SIG-M5 (cell line): ENCODE measurements at regions not wholly inside any gene's neighbourhood (a gene's known extent, or its start where the extent isn't known, plus 50 kb on each side); places are given as distances from the start of the nearest gene placed in this dataset.
"Not testable (repeated sequence)": the region's sequence is repeated elsewhere in the genome, so short reads cannot be mapped to it uniquely, and the experiment has no call there.

Experiments
- DNase-seq: peaks from one replicate; lab custom pipeline; 2025; lab: John Stamatoyannopoulos, UW

DNA sequence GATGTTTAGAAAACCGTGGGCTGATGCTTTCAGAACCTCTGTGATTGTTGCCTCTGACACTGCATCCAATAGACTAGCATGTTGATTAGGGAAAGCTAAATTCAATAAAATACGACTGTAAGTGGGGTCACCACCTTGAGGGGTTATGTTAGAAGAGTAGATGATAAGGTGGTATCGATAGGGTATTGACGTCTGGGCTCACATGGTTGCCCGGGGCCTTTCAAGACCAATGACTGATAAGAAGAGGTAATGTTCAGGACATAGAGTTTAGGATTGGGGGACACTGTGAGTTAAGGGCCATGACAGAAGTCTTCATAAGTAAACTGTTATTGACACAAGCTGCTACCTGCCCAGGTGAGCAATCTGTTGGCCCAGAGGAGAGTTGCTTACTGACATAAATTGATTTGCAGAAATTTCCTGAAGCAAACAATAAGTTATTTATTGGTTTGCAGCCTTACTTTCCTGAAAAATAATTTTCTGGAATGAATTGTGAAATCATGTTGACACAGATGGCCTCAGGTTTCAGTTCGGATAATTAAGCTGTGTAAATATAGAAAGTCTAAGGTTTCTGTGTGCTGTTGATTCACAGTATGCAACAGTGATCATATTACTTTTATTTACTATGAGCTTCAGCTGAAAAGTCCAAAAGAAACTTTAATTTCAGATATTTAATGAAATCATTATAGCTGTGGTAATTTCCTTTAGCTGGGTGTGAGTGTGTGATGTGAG is 289.9 kb upstream of the PRSS16 start:
- DNase-seq, result not testable (repeated sequence)

DNA sequence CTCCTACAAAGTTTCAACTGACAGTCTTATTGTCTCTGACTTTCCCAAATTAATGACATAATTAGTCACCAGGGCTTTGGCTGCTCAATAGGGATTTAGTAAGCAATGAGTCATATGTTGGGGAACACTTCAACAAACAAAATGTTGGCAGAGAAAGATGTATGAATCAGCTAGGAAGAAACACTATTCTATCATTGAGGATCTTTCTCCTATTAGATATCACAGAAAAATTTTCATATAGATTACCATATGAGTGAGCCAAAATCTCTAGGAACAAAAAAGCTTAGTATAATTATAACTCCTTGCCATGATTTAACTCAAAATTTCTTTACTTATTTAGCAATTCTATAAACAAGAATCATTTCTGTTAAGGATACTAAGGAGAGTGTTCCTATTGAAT is 286.3 kb upstream of the PRSS16 start:
- not testable (repeated sequence) for DNase-seq

DNA sequence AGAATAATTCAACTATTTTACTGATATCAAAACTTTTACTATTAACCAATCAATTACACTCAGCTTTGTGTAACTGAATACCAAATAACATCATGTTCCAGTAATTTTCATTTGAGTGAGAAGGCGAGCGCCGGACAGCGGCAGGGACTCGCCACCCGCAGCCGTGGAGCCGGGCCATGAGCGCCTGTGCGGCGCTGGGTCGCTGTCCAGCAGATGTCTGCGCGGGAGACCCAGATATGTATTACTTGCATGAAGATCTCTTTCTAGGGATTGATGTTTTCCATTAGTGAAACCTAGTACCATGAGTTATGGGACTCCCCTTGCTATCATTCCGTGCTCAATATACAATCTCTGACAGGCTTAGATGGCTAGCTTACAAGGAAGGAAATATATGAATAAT is 245.1 kb upstream of the PRSS16 start:
- DNase-seq, result no peak

DNA sequence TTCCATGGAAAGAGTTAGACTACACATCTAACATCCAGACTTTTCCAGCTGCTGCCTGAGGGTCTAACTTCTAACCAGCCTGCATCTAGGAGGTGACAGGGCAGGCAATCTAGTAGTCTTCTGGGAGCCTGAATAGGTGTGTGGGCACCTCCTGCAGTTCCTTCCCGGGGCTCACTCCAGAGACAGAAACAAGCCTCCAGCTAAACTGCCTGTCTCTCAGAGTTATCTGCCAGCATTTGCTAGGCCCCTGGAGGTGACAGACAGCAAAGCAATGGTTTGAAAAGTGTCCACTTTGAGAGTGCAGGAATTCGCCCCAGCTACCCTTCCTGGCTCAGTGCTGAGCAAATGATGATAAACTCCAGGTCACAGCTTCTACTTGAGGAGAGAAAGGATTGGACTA is 240.5 kb upstream of the PRSS16 start:
- DNase-seq, result no peak

DNA sequence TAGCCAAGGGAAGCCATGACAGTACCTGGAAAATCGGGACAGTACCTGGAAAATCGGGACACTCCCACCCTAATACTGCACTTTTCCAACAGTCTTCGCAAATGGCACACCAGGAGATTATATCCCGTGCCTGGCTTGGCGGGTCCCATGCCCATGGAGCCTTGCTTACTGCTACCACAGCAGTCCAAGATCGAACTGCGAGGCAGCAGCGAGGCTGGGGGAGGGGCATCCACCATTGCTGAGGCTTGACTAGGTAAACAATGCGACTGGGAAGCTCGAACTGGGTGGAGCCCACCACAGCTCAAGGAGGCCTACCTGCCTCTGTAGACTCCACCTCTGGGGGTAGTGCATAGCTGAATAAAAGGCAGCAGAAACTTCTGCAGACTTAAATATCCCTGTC is 238.9 kb upstream of the PRSS16 start:
- DNase-seq, result not testable (repeated sequence)

DNA sequence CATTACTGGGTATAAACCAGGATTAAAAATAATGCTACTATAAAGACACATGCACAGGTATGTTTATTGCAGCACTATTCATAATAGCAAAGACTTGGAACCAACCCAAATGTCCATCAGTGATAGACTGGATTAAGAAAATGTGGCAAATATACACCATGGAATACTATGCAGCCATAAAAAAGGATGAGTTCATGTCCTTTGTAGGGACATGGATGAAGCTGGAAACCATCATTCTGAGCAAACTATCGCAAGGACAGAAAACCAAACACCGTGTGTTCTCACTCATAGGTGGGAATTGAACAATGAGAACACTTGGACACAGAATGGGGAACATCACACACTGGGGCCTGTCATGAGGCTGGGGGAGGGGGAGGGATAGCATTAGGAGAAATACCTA is 233.4 kb upstream of the PRSS16 start:
- DNase-seq, result not testable (repeated sequence)

DNA sequence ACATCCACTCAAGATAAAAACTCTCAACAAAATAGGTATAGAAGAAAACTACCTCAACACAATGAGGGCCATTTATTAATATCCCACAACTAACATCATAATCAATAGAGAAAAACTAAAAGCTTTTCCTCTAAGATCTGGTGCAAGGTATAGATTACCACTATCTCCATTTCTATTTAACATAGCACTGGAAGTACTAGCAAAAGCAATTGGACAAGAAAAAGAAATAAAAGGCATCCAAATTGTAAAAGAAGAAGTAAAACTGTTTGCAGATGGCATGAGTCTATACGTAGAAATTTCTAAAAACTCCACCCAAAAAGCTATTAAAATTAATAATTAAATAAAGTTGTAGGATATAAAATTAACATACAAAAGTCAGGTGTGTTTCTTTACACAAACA is 230.8 kb upstream of the PRSS16 start:
- DNase-seq, result no peak

DNA sequence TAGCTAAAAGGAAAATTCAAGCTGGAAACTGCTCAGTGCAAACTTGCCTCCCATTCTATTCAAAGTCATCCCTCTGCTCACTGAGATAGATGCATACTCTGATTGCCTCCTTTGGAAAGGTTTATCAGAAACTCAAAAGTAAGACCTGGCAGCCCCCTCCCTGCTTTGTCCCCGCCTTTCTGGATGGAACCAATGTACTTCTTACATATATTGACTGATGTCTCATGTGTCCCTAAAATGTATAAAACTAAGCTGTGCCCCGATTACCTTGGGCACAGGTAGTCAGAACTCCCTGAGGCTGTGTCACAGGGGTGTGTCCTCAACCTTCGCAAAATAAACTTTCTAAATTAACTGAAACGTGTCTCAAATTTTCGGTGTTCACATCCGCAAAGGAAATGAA is 229.1 kb upstream of the PRSS16 start:
- DNase-seq, result not testable (repeated sequence)

DNA sequence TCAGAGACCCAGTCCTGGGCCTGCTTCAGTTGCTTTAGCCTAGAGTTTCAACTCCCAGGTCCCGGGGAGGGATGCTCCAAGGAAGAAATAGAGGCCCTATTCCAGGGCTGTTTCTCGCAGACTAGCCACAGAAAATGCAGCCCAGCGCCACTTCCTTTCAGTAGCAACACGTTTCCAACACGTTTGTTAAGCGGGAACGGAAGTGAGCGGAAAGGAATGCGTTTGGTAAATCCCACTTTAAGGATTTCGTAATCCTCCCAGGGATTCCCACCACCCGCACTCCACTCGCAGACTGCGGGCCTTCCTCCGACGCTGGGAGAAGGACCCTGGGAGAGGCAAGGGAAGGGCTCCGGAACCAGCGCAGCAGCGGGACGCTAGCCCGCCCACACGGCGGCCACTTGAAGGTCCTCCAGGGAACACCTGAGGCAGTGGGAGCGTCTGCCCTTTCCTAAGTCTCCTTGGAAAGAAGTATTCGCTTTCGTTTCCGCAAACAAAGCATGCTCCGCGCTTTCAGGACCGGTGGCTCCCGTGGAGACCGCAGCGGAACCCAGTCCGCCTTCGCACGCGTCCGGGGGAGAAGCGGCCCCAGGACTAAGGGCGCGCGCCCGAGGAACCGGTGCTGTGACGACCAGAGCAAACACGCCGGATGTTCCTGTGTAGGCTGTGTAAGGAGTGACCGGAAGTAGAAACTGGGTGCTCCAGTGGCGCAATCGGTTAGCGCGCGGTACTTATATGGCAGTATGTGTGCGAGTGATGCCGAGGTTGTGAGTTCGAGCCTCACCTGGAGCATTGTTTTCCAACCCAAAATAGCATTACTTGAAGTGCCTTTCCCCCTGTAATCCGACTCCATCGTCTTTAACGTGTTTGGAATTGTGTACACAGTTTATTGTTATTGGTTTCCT is 227.6 kb upstream of the PRSS16 start:
- no peak for DNase-seq

DNA sequence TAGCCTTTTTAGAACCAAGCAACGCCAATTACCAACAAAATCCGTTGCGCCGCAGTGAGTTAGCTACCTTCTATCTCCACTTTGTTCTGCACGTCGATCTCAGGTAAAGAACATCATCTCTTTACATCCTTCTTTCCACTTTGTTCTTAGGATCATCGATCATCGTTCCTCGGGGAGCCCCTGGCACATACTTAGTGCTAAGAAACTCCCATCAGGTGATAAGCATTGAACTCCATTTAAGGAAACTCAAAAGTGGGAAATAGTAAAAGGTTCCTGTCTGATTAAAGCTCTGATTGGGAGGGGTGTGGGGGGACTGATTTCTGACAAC is 227.0 kb upstream of the PRSS16 start:
- no peak for DNase-seq

DNA sequence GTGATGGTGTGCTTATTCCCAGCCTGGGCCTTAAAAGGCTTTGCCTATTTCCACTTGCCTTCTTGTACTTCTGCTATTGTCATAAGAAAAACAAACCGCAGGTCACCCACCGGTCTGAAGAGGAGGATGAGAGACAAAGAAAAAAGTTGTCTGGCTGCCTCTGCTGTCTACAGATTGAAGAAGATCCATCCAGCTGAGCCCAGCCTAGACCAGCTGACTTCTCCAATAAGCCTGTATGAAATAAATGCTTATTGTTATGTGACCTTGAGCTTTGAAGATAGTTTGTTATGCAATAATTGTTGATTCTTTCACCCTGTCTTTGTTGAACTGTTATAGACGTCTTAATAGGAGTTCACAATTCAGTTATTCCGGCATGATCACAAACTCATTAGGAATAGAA is 223.8 kb upstream of the PRSS16 start:
- no peak for DNase-seq

DNA sequence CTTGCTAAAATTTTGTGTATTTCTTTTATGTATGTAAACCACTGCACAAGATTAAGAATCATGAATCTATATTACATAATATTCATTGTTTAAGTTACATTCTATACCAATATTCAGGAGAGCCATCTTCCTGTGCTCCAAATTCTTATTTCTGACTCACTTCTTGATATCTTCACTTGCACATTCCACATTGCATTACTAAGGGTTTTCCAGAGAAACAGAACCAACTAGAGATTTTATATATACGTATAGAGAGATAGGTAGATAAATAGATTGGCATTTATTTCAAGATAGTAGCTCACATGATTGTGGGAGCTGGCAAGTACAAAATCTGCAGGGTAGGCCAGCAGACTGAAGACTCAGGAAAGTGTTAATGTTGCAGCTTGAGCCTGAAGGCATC is 222.2 kb upstream of the PRSS16 start:
- DNase-seq, result no peak

DNA sequence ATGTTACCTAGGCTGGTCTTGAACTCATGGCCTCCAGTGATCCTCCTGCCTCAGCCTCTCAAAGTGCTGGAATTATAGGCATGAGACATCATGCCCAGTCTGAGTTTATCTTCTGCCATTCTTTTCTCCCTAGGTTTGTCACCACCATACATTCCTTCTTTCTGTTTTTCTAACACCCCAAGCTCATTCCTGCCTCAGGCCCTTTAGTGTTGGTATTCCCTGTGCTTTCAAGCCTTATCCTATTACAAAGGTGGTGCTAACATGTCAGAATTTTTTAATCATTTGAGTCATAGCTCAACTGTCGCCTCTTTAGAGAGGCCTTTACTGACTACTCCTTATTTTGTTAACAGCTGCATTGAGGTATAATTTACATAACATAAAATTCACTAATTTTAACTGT is 221.1 kb upstream of the PRSS16 start:
- DNase-seq, result no peak

DNA sequence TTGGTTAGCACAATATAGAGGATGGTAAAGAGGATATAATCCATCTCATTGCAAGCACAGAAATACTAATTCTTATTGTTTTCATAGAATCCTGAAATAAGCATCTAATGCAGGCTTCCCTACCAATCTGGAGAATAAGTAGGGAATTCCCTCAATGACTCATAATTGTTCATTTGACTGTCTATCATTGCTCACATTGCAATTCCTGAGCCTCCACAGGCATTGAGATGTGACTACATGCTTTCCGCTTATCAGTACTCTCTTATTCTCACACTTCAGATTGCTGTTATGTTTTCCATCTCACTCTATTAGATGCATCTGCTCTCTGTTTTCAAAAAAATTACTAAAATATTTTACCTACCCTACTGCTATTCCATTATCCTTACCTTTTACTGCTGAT is 216.2 kb upstream of the PRSS16 start:
- DNase-seq, result no peak

DNA sequence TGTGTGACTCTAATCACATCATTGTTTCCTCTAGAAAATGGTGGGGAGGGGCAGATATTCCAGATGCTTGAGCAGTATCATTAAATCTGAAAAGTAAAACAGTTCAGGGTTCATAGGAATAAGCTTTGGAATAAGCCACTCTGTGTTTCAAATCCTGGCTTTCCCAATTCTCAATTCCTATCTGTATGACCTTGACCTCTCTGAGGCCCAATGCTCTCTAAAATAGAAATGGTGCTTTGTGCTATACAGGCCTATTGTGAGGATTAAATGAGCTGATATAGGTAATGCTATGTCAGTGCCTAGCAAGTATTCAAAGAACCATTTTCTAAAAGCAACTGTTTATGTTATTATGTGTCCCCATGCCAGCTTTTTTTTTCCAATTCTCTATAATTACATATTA is 209.0 kb upstream of the PRSS16 start:
- DNase-seq, result no peak

DNA sequence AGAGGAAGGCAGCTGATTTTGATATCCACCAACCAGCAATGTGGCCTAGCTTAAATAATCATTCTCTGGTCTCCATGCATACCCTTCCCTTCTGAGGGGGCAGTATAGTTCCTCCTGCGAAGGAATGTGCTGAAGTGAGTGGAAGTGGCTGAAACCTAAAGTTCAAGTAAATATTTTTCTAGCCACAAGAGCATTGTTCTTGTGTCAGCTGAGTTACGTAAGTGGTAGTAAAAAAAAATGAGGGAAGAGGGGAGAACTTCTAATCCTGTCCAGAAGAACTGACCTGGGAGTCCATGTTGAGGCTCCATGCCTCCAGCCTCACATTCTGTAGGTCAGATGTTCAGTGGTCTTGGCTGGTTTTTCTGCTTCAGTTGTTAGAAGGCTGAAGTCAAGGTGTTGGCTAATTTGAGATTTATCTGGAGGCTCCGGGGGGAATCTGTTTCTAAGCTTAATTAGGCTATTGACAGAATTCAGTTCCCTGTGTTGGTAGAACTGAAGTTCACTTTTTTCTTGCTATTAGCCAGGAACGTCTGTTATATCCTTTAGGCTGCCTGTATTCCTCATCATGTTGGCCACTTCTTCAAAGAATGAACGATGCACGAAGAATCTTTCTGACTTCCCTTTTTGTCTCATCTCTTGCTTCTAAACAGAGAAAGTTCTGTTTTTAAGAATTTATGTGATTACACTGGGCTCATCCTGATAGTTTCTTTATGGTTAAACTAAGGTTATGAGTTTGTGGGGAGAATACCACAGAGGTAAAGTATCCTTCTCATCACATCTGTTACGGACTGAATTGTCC is 207.1 kb upstream of the PRSS16 start:
- no peak for DNase-seq

DNA sequence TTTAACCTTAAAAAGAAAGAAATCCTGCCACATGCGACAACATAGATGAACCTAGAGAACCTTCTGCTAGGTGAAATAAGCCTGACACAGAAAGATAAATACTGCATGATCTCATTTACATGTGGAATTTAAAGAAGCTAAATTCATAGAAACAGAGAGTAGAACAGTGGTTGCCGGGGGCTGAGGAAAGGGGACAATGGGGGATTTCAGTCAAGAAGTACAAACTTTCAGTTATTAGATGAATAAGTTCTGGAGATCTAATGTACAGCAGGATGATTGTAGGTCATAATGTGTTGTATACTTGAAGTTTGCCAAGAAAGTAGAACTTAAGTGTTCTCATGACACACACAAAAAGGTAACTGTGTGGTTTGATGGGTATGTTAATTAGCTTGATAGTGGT is 204.3 kb upstream of the PRSS16 start:
- no peak for DNase-seq

DNA sequence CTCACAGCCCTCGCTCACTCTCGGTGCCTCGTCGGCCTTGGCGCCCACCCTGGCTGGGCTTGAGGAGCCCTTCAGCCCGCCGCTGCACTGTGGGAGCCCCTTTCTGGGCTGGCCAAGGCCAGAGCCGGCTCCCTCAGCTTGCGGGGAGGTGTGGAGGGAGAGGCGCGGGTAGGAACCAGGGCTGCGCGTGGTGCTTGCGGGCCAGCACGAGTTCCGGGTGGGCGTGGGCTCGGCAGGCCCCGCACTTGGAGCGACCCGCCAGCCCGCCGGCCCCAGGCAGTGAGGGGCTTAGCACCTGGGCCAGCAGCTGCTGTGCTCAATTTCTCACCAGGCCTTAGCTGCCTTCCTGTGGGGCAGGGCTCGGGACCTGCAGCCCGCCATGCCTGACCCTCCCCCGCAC is 202.4 kb upstream of the PRSS16 start:
- DNase-seq, result not testable (repeated sequence)

DNA sequence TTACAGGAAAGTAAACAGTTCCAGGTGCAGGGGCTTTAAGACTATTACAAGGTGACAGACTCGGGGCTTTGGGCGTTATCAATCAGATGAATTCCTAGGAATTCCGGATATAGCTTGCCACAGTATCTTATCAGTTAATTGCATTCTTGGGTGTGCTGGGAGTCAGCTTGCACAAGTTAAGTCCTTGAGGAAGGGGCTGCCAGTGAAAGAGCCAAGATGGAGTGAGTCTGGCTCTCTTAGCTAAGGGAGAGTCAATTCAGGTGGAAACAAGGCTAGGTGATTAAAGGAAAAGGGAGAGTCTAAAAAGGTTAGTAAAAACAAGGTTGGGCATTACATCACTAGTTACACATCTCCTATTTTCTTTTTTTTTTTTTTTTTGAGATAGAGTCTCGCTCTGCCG is 199.8 kb upstream of the PRSS16 start:
- not testable (repeated sequence) for DNase-seq

DNA sequence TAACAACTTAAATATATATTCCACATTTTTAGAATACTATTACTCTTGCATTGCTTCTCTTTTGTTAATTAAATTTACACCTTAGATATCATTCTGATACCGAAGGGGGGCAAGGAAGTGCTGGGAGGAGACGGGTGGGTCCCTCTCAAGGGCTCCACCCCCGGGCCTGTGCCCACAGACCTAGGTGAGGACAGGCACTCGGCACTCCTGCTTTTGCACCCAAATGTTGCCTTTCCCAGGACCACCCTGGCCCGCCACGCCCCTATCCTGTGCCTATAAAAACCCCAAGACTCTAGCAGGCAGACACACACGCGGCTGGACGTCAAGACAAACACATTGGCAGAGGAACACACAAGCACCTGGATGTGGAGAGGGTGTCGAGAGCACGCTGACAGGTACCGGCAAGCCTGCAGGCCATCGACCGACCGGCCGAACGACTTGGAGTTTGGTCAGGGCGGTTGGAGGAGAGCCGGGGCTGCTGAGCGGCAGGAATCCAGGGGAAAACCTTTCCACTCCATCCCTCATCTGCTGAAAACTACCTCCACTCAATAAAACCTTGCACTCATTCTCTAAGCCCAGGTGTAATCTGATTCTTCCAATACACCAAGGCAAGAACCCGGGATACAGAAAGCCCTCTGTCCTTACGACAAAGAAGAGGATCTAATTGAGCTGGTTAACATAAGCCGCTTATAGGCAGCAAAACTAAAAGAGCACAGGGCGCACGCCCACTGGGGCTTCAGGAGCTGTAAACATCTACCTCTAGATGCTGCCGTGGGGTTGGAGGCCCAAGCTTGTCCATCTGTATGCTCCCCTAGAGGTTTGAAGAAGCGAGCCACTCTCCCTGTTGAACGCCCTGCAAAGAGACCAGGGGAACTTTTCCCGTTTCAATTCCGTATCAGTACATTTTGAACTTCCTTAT is 197.4 kb upstream of the PRSS16 start:
- no peak for DNase-seq

DNA sequence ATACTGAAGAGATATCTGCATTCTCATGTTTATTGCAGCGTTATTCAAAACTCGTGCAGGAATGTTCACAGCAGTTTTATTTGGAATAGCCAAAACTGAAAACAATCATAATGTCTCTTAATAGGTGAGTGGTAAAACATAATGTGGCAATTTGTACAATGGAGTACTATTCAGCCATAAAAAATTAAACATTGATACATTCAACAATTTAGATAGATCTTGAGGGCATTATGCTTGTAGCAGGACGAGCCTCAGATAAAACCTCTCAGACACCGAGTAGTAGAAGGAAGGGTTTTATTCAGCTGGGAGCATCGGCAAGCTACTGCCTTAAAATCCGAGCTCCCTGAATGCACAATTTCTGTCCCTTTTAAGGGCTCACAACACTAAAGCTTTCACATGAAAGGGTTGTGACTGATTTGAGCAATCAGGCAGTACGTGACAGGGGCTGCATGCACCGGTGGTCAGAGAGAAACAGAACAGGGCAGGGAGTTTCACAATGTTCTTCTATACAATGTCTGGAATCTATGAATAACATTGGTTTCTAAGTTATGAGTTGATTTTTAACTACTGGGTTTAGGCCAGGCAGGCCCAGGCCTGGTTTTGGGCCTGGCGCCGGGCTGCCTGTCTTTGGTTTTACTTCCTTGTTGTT is 195.3 kb upstream of the PRSS16 start:
- not testable (repeated sequence) for DNase-seq
